CD4-positive, CD25-positive, alpha-beta regulatory T cell (primary cell): ENCODE measurements at regions not wholly inside any gene's neighbourhood (a gene's known extent, or its start where the extent isn't known, plus 50 kb on each side); places are given as distances from the start of the nearest gene placed in this dataset.

Experiments used
- ATAC-seq, 2 donors: fragments of 150-1000 bp; cut with Tn5 transposase; one replicate each; pipeline ENCODE4 v1.10.0; 2021; ENCODE audit warnings: low read depth in 2 of 2, moderate number of reproducible peaks in 2 of 2, moderate library complexity in 1 of 2
- DNase-seq, 3 donors: peaks; one replicate each; pipeline versions ENCODE4 v3.0.0 to v3.0.0-alpha.2; 2012 to 2022; ENCODE audit warnings: mixed read lengths in 1 of 3
- H3K27ac ChIP-seq: one replicate; pipeline ENCODE4 v1.7.0; 2013; ENCODE audit warnings: mild to moderate bottlenecking, low read length; ENCODE audit not compliant: insufficient read depth, poor library complexity, severe bottlenecking
- H3K27me3 ChIP-seq: one replicate; pipeline ENCODE4 v1.7.0; 2013; ENCODE audit warnings: low read length; ENCODE audit not compliant: control insufficient read depth, insufficient read depth
- H3K36me3 ChIP-seq: one replicate; pipeline ENCODE4 v1.7.0; 2013; ENCODE audit warnings: mild to moderate bottlenecking, low read length, moderate library complexity; ENCODE audit not compliant: control insufficient read depth, insufficient read depth
- H3K4me1 ChIP-seq: 2 replicates; pipeline ENCODE4 v1.7.0; 2013; ENCODE audit warnings: mild to moderate bottlenecking, low read length; ENCODE audit not compliant: insufficient read depth, control insufficient read depth, poor library complexity, severe bottlenecking
- H3K4me3 ChIP-seq: one replicate; pipeline ENCODE4 v1.7.0; 2013; ENCODE audit warnings: low read depth, mild to moderate bottlenecking, low read length, moderate library complexity
- H3K9me3 ChIP-seq, 2 experiments: 1 replicate in 1 of 2; 2 replicates in 1 of 2; pipeline ENCODE4 v1.7.0; 2013; ENCODE audit warnings: low read length in 2 of 2, mild to moderate bottlenecking in 1 of 2, moderate library complexity in 1 of 2; ENCODE audit not compliant: control insufficient read depth in 2 of 2
- H3K27ac Mint-ChIP-seq, 3 donors: one replicate each; pipeline ENCODE4 v1.8.0; 2020 to 2022; ENCODE audit warnings: mild to moderate bottlenecking in 3 of 3, mixed read lengths in 3 of 3, moderate library complexity in 2 of 3
- H3K27me3 Mint-ChIP-seq: one replicate; pipeline ENCODE4 v1.8.0; 2022; ENCODE audit warnings: mild to moderate bottlenecking, mixed read lengths
- H3K36me3 Mint-ChIP-seq: one replicate; pipeline ENCODE4 v1.8.0; 2020; ENCODE audit warnings: mixed read lengths
- H3K4me1 Mint-ChIP-seq, 4 donors: one replicate each; pipeline ENCODE4 v1.8.0; 2020 to 2022; ENCODE audit warnings: mixed read lengths in 4 of 4, mild to moderate bottlenecking in 1 of 4
- H3K4me3 Mint-ChIP-seq, 4 donors: one replicate each; pipeline ENCODE4 v1.8.0; 2020 to 2022; ENCODE audit warnings: mild to moderate bottlenecking in 4 of 4, mixed read lengths in 4 of 4, moderate library complexity in 3 of 4
- H3K9me3 Mint-ChIP-seq, 7 donors: one replicate each; pipeline ENCODE4 v1.8.0; 2020 to 2022; ENCODE audit warnings: mixed read lengths in 7 of 7, mild to moderate bottlenecking in 3 of 7, moderate library complexity in 2 of 7

DNA sequence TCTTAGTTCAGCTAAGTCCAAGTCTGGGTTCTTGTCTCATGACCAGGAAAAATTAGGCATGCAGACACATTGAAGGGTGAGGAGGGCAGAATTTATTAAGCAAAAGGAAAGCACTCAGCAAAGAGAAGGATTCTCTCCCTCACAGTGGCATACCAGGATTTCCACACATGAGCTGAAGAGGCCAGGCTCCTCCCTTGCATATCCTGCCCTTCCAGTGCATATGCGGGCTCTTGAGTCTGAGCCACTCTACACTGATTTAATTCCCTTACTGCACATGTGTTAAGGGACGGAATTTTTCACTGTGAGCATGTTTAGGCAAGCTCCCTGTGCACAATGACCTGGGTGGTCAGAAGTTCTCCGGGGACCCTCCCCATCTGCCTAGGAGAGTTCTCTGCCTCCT is 652.7 kb upstream of the POM121L12 start:
- ATAC-seq (no peak), DNase-seq (no peak)
- H3K4me1 ChIP-seq: no peaks in the 10 kb centered on the region
- Mint-ChIP-seq H3K27me3 (no peaks in the 10 kb centered on the region), H3K36me3 (no peaks in the 10 kb centered on the region), H3K4me3 (no peak overlapping the region), H3K4me1 (no peaks in the 10 kb centered on the region), H3K9me3 (peaks cover 0 to 27% (median 2%) of the 10 kb centered on the region in 7 donors), H3K27ac (no peak overlapping the region)
- no peak overlapping the region for H3K27ac ChIP-seq
- no peak overlapping the region for H3K4me3 ChIP-seq
- peaks cover 0 to 11% of the 10 kb centered on the region in 2 experiments for H3K9me3 ChIP-seq
- no peaks in the 10 kb centered on the region for H3K27me3 ChIP-seq
- H3K36me3 ChIP-seq: no peaks in the 10 kb centered on the region

DNA sequence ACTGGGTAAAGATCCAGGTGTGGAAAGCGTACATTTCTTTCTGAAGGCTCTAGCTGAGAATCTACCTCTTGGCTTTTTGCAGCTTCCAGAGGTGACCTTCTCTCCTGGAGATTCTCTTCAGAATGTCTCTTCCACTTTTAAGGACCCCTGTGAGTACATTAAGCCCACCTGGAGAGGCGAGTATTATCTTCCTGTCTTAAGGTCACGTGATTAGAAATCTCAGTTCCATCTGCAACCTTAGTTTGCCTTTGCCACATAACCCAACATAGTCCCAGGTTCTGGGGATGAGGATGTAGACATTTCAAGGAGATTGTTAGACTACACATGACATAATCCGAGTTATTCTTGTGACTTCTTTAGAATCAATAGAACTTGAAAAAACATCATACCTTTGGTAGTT is 665.5 kb upstream of the POM121L12 start:
- H3K4me1 Mint-ChIP-seq: no peaks in the 10 kb centered on the region
- no peak for ATAC-seq
- no peak for DNase-seq

DNA sequence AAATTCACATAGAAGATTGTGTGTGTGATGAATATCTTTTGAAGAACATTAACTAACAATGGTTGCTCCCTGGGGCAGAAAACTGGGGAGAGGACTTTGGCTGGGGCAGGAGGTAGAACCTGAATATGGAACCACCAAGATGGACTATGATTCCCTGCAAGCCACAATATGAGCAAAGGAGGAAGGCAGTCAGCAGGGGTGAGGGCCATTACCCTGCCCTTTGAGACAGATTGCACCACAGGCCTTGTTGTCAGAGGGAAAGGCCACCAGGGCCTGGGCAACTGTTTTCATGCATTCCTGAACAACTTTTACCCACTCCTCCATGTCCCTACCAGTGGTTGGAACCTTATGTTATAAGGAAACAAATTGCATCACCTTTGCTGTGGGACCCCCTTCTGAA is 670.1 kb upstream of the POM121L12 start:
- H3K36me3 ChIP-seq: no peaks in the 10 kb centered on the region
- H3K27ac Mint-ChIP-seq: no peak overlapping the region
- H3K27ac ChIP-seq: no peak overlapping the region
- H3K4me3 ChIP-seq: no peak overlapping the region
- peaks cover 0 to 25% (median 8%) of the 10 kb centered on the region in 7 donors for H3K9me3 Mint-ChIP-seq
- no peaks in the 10 kb centered on the region for H3K27me3 Mint-ChIP-seq
- ATAC-seq (no peak), DNase-seq (no peak)
- H3K36me3 Mint-ChIP-seq: no peaks in the 10 kb centered on the region
- no peaks in the 10 kb centered on the region for H3K27me3 ChIP-seq
- H3K4me3 Mint-ChIP-seq: peak overlapping the region in 1 of 4 donors; percentile 87
- H3K4me1 Mint-ChIP-seq: no peaks in the 10 kb centered on the region
- H3K4me1 ChIP-seq: no peaks in the 10 kb centered on the region
- H3K9me3 ChIP-seq: no peaks in the 10 kb centered on the region

More for the DNA sequence above, 665.5 kb upstream of the POM121L12 start:
- Mint-ChIP-seq H3K9me3 (peaks cover 0 to 35% (median 9%) of the 10 kb centered on the region in 7 donors), H3K4me3 (no peak overlapping the region), H3K27ac (no peak overlapping the region), H3K36me3 (no peaks in the 10 kb centered on the region), H3K27me3 (no peaks in the 10 kb centered on the region)
- Histone ChIP-seq H3K4me1 (no peaks in the 10 kb centered on the region), H3K27ac (no peak overlapping the region), H3K27me3 (no peaks in the 10 kb centered on the region), H3K36me3 (no peaks in the 10 kb centered on the region), H3K9me3 (peaks cover 2 to 7% of the 10 kb centered on the region in 2 experiments), H3K4me3 (no peak overlapping the region)

DNA sequence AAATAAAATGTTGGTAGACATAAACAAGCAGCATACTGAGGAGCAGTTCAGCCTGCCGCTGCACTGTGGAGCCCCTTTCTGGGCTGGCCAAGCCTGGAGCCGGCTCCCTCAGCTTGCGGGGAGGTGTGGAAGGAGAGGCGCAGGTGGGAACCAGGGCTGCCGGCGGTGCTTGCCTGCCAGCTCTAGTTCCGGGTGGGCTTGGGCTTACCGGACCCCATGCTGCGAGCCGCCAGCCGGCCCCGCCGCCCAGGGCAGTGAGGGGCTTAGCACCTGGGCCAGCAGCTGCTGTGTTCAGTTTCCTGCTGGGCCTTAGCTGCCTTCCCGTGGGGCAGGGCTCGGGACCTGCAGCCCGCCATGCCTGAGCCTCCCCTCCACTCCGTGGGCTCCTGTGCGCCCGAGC is 672.9 kb upstream of the POM121L12 start:
- H3K27me3 ChIP-seq: no peaks in the 10 kb centered on the region
- H3K4me3 ChIP-seq: no peak overlapping the region
- H3K4me1 ChIP-seq: no peaks in the 10 kb centered on the region
- H3K4me1 Mint-ChIP-seq: no peaks in the 10 kb centered on the region
- no peaks in the 10 kb centered on the region for H3K27me3 Mint-ChIP-seq
- no peak overlapping the region for H3K4me3 Mint-ChIP-seq
- H3K36me3 ChIP-seq: no peaks in the 10 kb centered on the region
- ATAC-seq (no peak), DNase-seq (no peak)
- no peak overlapping the region for H3K27ac Mint-ChIP-seq
- peaks cover 4 to 28% (median 7%) of the 10 kb centered on the region in 7 donors for H3K9me3 Mint-ChIP-seq
- H3K27ac ChIP-seq: no peak overlapping the region
- H3K9me3 ChIP-seq: no peaks in the 10 kb centered on the region
- H3K36me3 Mint-ChIP-seq: no peaks in the 10 kb centered on the region

DNA sequence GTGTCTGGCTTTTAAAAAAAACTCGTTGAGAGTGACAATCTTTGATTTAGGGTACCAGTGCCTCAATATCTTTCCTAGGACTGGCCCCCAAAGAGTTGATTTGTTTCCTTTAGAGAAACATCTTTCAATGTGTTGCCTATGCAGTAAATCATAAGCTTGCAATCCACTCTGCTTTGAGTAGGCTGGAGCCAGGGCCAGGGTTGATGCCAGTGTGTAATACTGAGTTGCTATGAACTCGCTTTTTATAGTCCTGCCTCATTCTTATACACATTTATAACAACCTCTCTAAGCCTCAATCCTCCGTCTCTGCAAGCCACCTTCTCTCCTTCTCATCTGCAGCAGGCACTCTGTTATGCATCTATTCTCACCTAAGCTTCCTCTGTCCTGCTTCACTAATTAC is 674.9 kb upstream of the POM121L12 start:
- H3K4me3 ChIP-seq: no peak overlapping the region
- H3K9me3 Mint-ChIP-seq: peaks cover 5 to 38% (median 12%) of the 10 kb centered on the region in 7 donors
- no peak for DNase-seq
- no peaks in the 10 kb centered on the region for H3K36me3 ChIP-seq
- H3K4me1 ChIP-seq: no peaks in the 10 kb centered on the region
- no peaks in the 10 kb centered on the region for H3K27me3 ChIP-seq
- no peaks in the 10 kb centered on the region for H3K4me1 Mint-ChIP-seq
- H3K36me3 Mint-ChIP-seq: no peaks in the 10 kb centered on the region
- ATAC-seq: no peak
- no peak overlapping the region for H3K4me3 Mint-ChIP-seq
- H3K27ac Mint-ChIP-seq: no peak overlapping the region
- H3K27me3 Mint-ChIP-seq: no peaks in the 10 kb centered on the region
- no peaks in the 10 kb centered on the region for H3K9me3 ChIP-seq
- H3K27ac ChIP-seq: no peak overlapping the region

DNA sequence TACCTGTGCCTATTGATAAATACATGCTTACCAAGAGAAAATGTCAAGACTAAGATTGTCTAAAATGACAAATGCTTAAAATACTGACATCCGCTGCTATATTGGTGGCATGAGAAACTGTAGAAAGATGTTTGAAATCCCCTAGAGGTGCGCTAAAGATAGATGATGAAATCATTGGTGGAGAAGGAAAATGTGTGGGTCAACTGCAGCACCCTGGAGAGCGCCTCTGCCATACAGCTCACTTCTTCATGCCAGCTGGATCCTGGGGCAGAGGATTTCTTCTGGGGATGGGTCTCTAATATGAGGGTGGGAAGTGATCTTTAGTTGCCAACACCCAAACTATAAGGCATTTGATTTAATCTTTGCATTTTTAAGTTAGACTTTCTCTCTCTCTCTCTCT is 680.4 kb upstream of the POM121L12 start:
- no peak overlapping the region for H3K27ac ChIP-seq
- DNase-seq (no peak), ATAC-seq (no peak)
- no peak overlapping the region for H3K27ac Mint-ChIP-seq
- no peaks in the 10 kb centered on the region for H3K36me3 ChIP-seq
- no peaks in the 10 kb centered on the region for H3K27me3 ChIP-seq
- H3K4me3 Mint-ChIP-seq: no peak overlapping the region
- no peaks in the 10 kb centered on the region for H3K4me1 ChIP-seq
- no peaks in the 10 kb centered on the region for H3K36me3 Mint-ChIP-seq
- peaks cover 10 to 40% (median 14%) of the 10 kb centered on the region in 7 donors for H3K9me3 Mint-ChIP-seq
- no peak overlapping the region for H3K4me3 ChIP-seq
- H3K27me3 Mint-ChIP-seq: no peaks in the 10 kb centered on the region
- H3K4me1 Mint-ChIP-seq: no peaks in the 10 kb centered on the region
- peaks cover 0 to 1% of the 10 kb centered on the region in 2 experiments for H3K9me3 ChIP-seq

DNA sequence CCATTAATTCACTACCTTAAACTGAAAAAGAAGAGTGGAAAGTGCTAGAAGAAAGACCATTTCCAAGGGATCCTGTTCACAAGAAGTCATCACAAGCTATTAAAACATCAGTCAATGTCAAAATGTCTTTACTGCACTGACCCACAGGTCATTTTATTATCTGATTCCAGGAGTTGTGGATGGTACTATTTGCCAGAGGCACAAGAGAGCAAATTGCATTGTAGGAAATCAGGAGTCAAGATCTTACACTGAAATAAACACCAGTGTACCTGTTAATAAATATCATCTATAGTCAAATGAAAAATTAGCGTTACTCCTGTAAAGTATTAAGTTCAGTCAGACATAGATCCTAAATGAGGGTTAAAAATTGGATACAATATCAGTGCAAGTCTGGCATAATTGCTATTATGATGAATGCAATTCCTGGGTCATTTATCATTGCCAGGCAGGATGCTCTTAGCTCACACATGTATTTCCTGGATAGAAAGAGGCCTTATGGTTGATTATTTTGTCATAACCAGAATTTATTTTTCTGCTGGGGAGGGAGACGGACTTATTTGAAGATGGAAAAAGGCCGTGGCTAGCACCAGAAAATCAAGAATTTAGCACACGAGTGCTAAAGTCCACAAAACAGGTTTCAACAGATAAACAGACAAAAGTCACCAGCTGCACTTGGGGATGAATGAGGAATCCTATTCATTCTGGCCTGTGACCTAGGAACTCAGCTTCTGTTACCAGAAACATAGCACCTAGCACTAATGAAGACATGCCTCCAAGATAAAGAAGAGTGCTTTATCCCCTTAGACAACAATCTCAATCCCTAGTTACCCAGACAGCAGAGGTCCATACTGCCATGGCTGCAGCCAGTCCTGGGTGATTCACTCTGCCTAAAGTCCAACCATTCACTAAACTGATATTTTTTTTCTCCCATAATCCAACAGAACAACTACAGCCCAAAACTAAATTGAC is 683.1 kb upstream of the POM121L12 start:
- Mint-ChIP-seq H3K4me1 (no peaks in the 10 kb centered on the region), H3K4me3 (no peak overlapping the region), H3K36me3 (no peaks in the 10 kb centered on the region), H3K27me3 (no peaks in the 10 kb centered on the region), H3K9me3 (peaks cover 5 to 28% (median 17%) of the 10 kb centered on the region in 7 donors), H3K27ac (no peak overlapping the region)
- Histone ChIP-seq H3K27ac (no peak overlapping the region), H3K9me3 (peaks cover 0 to 1% of the 10 kb centered on the region in 2 experiments), H3K36me3 (no peaks in the 10 kb centered on the region), H3K27me3 (no peaks in the 10 kb centered on the region), H3K4me1 (no peaks in the 10 kb centered on the region), H3K4me3 (no peak overlapping the region)
- DNase-seq (no peak), ATAC-seq (no peak)

DNA sequence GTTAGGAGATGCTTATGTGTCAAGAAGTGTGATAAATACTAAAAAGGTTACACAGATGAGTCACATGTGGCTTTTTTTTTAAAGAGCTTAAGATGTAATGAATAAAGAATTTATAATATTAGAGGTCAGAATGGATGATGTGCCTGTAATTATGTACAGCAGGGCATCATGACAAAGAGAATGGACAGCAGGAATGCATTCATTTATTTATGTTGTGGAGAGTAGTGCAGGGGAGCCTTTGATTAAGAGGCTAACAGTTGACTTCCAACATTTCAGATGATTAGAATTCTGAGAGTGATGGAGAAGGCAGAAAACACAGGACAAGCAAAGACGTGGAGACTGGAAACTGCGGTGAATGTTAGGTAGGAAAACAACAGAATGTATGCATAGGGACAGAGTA is 691.4 kb upstream of the POM121L12 start:
- no peaks in the 10 kb centered on the region for H3K4me1 ChIP-seq
- Mint-ChIP-seq H3K4me3 (no peak overlapping the region), H3K27ac (no peak overlapping the region), H3K9me3 (peaks cover 0 to 33% (median 12%) of the 10 kb centered on the region in 7 donors), H3K4me1 (no peaks in the 10 kb centered on the region), H3K36me3 (no peaks in the 10 kb centered on the region), H3K27me3 (no peaks in the 10 kb centered on the region)
- peaks cover 0 to 5% of the 10 kb centered on the region in 2 experiments for H3K9me3 ChIP-seq
- no peak overlapping the region for H3K4me3 ChIP-seq
- no peak for ATAC-seq
- no peak overlapping the region for H3K27ac ChIP-seq
- H3K27me3 ChIP-seq: no peaks in the 10 kb centered on the region
- no peaks in the 10 kb centered on the region for H3K36me3 ChIP-seq
- no peak for DNase-seq
